ENCODE measurements at regions not wholly inside any gene's neighbourhood (a gene's known extent, or its start where the extent isn't known, plus 50 kb on each side); places are given as distances from the start of the nearest gene placed in this dataset.

DNA sequence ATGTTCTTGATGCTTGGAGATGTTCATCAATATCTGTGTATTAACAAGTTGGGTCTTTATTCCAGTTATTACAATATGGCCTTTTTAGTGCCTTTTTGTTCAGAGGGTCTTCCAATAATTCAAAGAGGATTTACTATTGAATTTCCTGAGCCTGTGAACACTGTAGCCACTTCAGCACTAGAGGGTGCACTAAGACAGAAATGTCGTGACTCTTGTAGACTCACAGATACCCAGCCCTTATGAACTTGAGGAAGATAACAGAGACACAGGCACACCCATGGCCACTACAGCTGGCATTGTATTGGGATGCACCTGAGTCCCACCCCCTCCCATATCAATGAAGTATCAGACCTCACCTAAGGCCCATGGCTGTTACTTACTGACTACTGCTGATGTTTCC lies 54.4 kb upstream of the ACTRT1 start:
- H3K9me3 ChIP-seq, result no peaks in the 10 kb centered on the region
- no peak for TF ChIP-seq POLR2A (IDR thresholded peaks at IDR 0.05)
- TF ChIP-seq, protein P1, sequence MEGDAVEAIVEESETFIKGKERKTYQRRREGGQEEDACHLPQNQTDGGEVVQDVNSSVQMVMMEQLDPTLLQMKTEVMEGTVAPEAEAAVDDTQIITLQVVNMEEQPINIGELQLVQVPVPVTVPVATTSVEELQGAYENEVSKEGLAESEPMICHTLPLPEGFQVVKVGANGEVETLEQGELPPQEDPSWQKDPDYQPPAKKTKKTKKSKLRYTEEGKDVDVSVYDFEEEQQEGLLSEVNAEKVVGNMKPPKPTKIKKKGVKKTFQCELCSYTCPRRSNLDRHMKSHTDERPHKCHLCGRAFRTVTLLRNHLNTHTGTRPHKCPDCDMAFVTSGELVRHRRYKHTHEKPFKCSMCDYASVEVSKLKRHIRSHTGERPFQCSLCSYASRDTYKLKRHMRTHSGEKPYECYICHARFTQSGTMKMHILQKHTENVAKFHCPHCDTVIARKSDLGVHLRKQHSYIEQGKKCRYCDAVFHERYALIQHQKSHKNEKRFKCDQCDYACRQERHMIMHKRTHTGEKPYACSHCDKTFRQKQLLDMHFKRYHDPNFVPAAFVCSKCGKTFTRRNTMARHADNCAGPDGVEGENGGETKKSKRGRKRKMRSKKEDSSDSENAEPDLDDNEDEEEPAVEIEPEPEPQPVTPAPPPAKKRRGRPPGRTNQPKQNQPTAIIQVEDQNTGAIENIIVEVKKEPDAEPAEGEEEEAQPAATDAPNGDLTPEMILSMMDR (IDR thresholded peaks at IDR 0.05), result no peak
- no peaks in the 10 kb centered on the region for H3K27me3 ChIP-seq
- DNase-seq, result no peak
- no peaks in the 10 kb centered on the region for H3K4me1 ChIP-seq
- no peak overlapping the region for H3K27ac ChIP-seq
- no peak overlapping the region for H3K4me3 ChIP-seq
- no peaks in the 10 kb centered on the region for H3K36me3 ChIP-seq

DNA sequence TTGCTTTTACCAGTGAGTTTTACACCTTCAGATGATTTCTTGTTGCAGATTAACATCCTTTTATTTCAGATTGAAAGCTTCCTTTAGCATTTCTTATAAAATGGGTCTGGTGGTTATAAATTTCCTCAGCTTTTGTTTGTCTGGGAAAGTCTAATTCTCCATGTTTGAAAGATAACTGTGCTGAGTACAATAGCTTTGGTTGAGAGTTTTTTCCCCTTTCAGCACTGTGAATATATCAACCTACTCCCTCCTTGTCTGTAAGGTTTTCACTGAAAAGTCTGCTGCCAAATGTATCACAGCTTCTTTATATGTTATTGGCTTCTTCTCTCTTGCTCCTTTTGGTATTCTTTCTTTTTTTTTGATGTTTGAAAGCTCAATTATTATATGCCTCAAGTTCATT lies 53.5 kb upstream of the ACTRT1 start:
- TF ChIP-seq, protein P1 (IDR thresholded peaks at IDR 0.05), result no peak
- TF ChIP-seq POLR2A (IDR thresholded peaks at IDR 0.05), result no peak
- Histone ChIP-seq H3K27me3 (no peaks in the 10 kb centered on the region), H3K9me3 (no peaks in the 10 kb centered on the region), H3K27ac (no peak overlapping the region), H3K4me3 (no peak overlapping the region), H3K4me1 (no peaks in the 10 kb centered on the region), H3K36me3 (no peaks in the 10 kb centered on the region)
- no peak for DNase-seq

Data from Peyer's patch (tissue), 4 donors.